ENCODE measurements at regions not wholly inside any gene's neighbourhood (a gene's known extent, or its start where the extent isn't known, plus 50 kb on each side); places are given as distances from the start of the nearest gene placed in this dataset.
"Not testable (repeated sequence)": the region's sequence is repeated elsewhere in the genome, so short reads cannot be mapped to it uniquely, and the experiment has no call there.

- no peak for TF ChIP-seq POLR2A (IDR thresholded peaks at IDR 0.05; ENCODE audit: low read length)
- TF ChIP-seq GATA1 (IDR thresholded peaks at IDR 0.05; ENCODE audit: low read depth, low read length) = no peak
- no peak for DNase-seq
Measured at GRCh38 chr16:87196661-87197060, 120.5 kb downstream of the C16orf95 start.

GRCh38 chr16:87198328-87198832 is 118.8 kb downstream of the C16orf95 start:
- TF ChIP-seq POLR2A (IDR thresholded peaks at IDR 0.05; ENCODE audit: low read length) = no peak
- no peak for TF ChIP-seq GATA1 (IDR thresholded peaks at IDR 0.05; ENCODE audit: low read depth, low read length)
- no peak for DNase-seq

GRCh38 chr16:87198881-87199280 is 118.3 kb downstream of the C16orf95 start:
- no peak for DNase-seq

GRCh38 chr16:87199379-87199778 is 117.8 kb downstream of the C16orf95 start:
- DNase-seq = no peak
- no peak for TF ChIP-seq POLR2A (IDR thresholded peaks at IDR 0.05; ENCODE audit: low read length)
- TF ChIP-seq GATA1 (IDR thresholded peaks at IDR 0.05; ENCODE audit: low read depth, low read length) = no peak

More at GRCh38 chr16:87198881-87199280, 118.3 kb downstream of the C16orf95 start:
- no peak for TF ChIP-seq POLR2A (IDR thresholded peaks at IDR 0.05; ENCODE audit: low read length)
- no peak for TF ChIP-seq GATA1 (IDR thresholded peaks at IDR 0.05; ENCODE audit: low read depth, low read length)

- TF ChIP-seq GATA1 (IDR thresholded peaks at IDR 0.05; ENCODE audit: low read depth, low read length) = no peak
- no peak for TF ChIP-seq POLR2A (IDR thresholded peaks at IDR 0.05; ENCODE audit: low read length)
- DNase-seq = no peak
Measured at GRCh38 chr16:87199901-87200300, 117.3 kb downstream of the C16orf95 start.

- no peak for DNase-seq
- TF ChIP-seq GATA1 (IDR thresholded peaks at IDR 0.05; ENCODE audit: low read depth, low read length) (no peak), POLR2A (IDR thresholded peaks at IDR 0.05; ENCODE audit: low read length) (no peak)
Measured at GRCh38 chr16:87200637-87201036, 116.6 kb downstream of the C16orf95 start.

GRCh38 chr16:87201052-87201451 is 116.1 kb downstream of the C16orf95 start:
- TF ChIP-seq POLR2A (IDR thresholded peaks at IDR 0.05; ENCODE audit: low read length) = no peak
- TF ChIP-seq GATA1 (IDR thresholded peaks at IDR 0.05; ENCODE audit: low read depth, low read length) = no peak
- no peak for DNase-seq

GRCh38 chr16:87201790-87202189 is 115.4 kb downstream of the C16orf95 start:
- no peak for TF ChIP-seq POLR2A (IDR thresholded peaks at IDR 0.05; ENCODE audit: low read length)
- TF ChIP-seq GATA1 (IDR thresholded peaks at IDR 0.05; ENCODE audit: low read depth, low read length) = no peak
- no peak for DNase-seq

GRCh38 chr16:87202346-87202745 is 114.8 kb downstream of the C16orf95 start:
- TF ChIP-seq GATA1 (IDR thresholded peaks at IDR 0.05; ENCODE audit: low read depth, low read length) (no peak), POLR2A (IDR thresholded peaks at IDR 0.05; ENCODE audit: low read length) (no peak)
- DNase-seq = no peak

- peak; percentile 66 to 76 for DNase-seq
- TF ChIP-seq POLR2A (IDR thresholded peaks at IDR 0.05; ENCODE audit: low read length) (no peak), GATA1 (IDR thresholded peaks at IDR 0.05; ENCODE audit: low read depth, low read length) (no peak)
Measured at GRCh38 chr16:87203060-87203656, 114.0 kb downstream of the C16orf95 start.

GRCh38 chr16:87206646-87207451 is 110.3 kb downstream of the C16orf95 start:
- TF ChIP-seq GATA1 (IDR thresholded peaks at IDR 0.05; ENCODE audit: low read depth, low read length) = no peak
- TF ChIP-seq POLR2A (IDR thresholded peaks at IDR 0.05; ENCODE audit: low read length) = no peak
- no peak for DNase-seq

GRCh38 chr16:87207509-87207908 is 109.7 kb downstream of the C16orf95 start:
- no peak for DNase-seq

GRCh38 chr16:87207965-87208364 is 109.2 kb downstream of the C16orf95 start:
- TF ChIP-seq POLR2A (IDR thresholded peaks at IDR 0.05; ENCODE audit: low read length) (no peak), GATA1 (IDR thresholded peaks at IDR 0.05; ENCODE audit: low read depth, low read length) (no peak)
- DNase-seq = no peak

More at GRCh38 chr16:87207509-87207908, 109.7 kb downstream of the C16orf95 start:
- TF ChIP-seq GATA1 (IDR thresholded peaks at IDR 0.05; ENCODE audit: low read depth, low read length) (no peak), POLR2A (IDR thresholded peaks at IDR 0.05; ENCODE audit: low read length) (no peak)

GRCh38 chr16:87208968-87209367 is 108.2 kb downstream of the C16orf95 start:
- not testable (repeated sequence) for DNase-seq

Measured in erythroblast (primary cell).